Lung (tissue), 11 donors: ENCODE measurements at regions not wholly inside any gene's neighbourhood (a gene's known extent, or its start where the extent isn't known, plus 50 kb on each side); places are given as distances from the start of the nearest gene placed in this dataset.

Experiments
- ATAC-seq: fragments of 200-7000 bp; cut with Tn5 transposase; one replicate; pipeline ENCODE4 v1.9.1; 2020; ENCODE audit warnings: moderate number of reproducible peaks; ENCODE audit not compliant: insufficient read depth, low FRiP score
- DNase-seq, 3 donors: peaks; one replicate each; pipeline ENCODE4 v3.0.0-alpha.2; 2013 to 2017
- H3K27ac ChIP-seq, 2 donors: one replicate each; pipeline ENCODE4 v1.5.1; 2013; ENCODE audit warnings: mild to moderate bottlenecking in 2 of 2, moderate library complexity in 2 of 2, control low read depth in 1 of 2, inconsistent platforms in 1 of 2, low read depth in 1 of 2, low read length in 1 of 2
- H3K27me3 ChIP-seq, 3 donors: one replicate each; pipeline ENCODE4 v1.5.1; 2013; ENCODE audit warnings: low read length in 2 of 3; ENCODE audit not compliant: control insufficient read depth in 3 of 3, insufficient read depth in 3 of 3
- H3K36me3 ChIP-seq, 4 donors: one replicate each; pipeline ENCODE4 v1.5.1; 2013; ENCODE audit warnings: low read length in 4 of 4, mild to moderate bottlenecking in 1 of 4, moderate library complexity in 1 of 4; ENCODE audit not compliant: control insufficient read depth in 4 of 4, insufficient read depth in 4 of 4
- H3K4me1 ChIP-seq, 5 donors: one replicate each; pipeline ENCODE4 v1.5.1; 2013; ENCODE audit warnings: low read length in 5 of 5, mild to moderate bottlenecking in 2 of 5, moderate library complexity in 1 of 5; ENCODE audit not compliant: control insufficient read depth in 5 of 5, insufficient read depth in 5 of 5
- H3K4me3 ChIP-seq: one replicate; pipeline ENCODE4 v1.5.1; 2013; ENCODE audit warnings: mild to moderate bottlenecking, control low read depth, moderate library complexity
- H3K9ac ChIP-seq, 2 donors: one replicate each; pipeline ENCODE4 v1.5.1; 2013; ENCODE audit warnings: low read length in 2 of 2, control low read depth in 1 of 2; ENCODE audit not compliant: insufficient read depth in 1 of 2
- H3K9me3 ChIP-seq, 4 donors: one replicate each; pipeline ENCODE4 v1.5.1; 2013; ENCODE audit warnings: low read length in 3 of 4, mild to moderate bottlenecking in 1 of 4, moderate library complexity in 1 of 4; ENCODE audit not compliant: control insufficient read depth in 4 of 4, insufficient read depth in 3 of 4
- CTCF ChIP-seq: IDR thresholded peaks from 2 replicates; pipeline ENCODE4 v1.5.1; 2012; ENCODE audit warnings: mild to moderate bottlenecking; ENCODE audit errors: control extremely low read depth, extremely low read depth
- WGBS, 2 donors: extraction: QIAGEN DNeasy Blood & Tissue Kit; methylation state at CpG; one replicate each; pipeline ENCODE4 v1.1.7; 2013; 5-methylcytosine and 5-hydroxymethylcytosine counted together
- donor health status: control.
- donor health status: control.
- donor health status: Bipolar disorder and iron deficiency.
- donor health status: healthy.
- donor health status: DM: yes; HTN: yes; CAD: no.

- H3K9ac ChIP-seq, result no peak overlapping the region
- no peaks in the 10 kb centered on the region for H3K27me3 ChIP-seq
- WGBS, 2 donors, result 57 to 63% methylated on average over 3 of the region's 3 CpGs
- TF ChIP-seq CTCF, result no peak
- no peak overlapping the region for H3K27ac ChIP-seq
- H3K4me3 ChIP-seq, result no peak overlapping the region
- DNase-seq, result no peak
- peak; percentile 53 for ATAC-seq
- H3K36me3 ChIP-seq, result no peaks in the 10 kb centered on the region
- no peaks in the 10 kb centered on the region for H3K4me1 ChIP-seq
- no peaks in the 10 kb centered on the region for H3K9me3 ChIP-seq
Observed at GRCh38 chr2:207423886-207424285, 105.9 kb upstream of the CREB1 start.

- no peaks in the 10 kb centered on the region for H3K4me1 ChIP-seq
- no peak overlapping the region for H3K9ac ChIP-seq
- H3K9me3 ChIP-seq, result no peaks in the 10 kb centered on the region
- no peak overlapping the region for H3K27ac ChIP-seq
- DNase-seq (no peak), ATAC-seq (no peak)
- WGBS, 2 donors, result 64 to 78% methylated on average over 2 of the region's 2 CpGs
- H3K36me3 ChIP-seq, result no peaks in the 10 kb centered on the region
- H3K27me3 ChIP-seq, result no peaks in the 10 kb centered on the region
- no peak for TF ChIP-seq CTCF
- H3K4me3 ChIP-seq, result no peak overlapping the region
Observed at GRCh38 chr2:207427986-207428385, 101.8 kb upstream of the CREB1 start.

GRCh38 chr2:207428573-207428972, 101.2 kb upstream of the CREB1 start:
- H3K27ac ChIP-seq, result no peak overlapping the region
- H3K4me3 ChIP-seq, result no peak overlapping the region
- TF ChIP-seq CTCF, result no peak
- H3K36me3 ChIP-seq, result no peaks in the 10 kb centered on the region
- 86 to 92% methylated on average over 1 of the region's 1 CpG for WGBS, 2 donors
- H3K9me3 ChIP-seq, result no peaks in the 10 kb centered on the region
- no peak overlapping the region for H3K9ac ChIP-seq
- no peaks in the 10 kb centered on the region for H3K4me1 ChIP-seq
- DNase-seq (no peak), ATAC-seq (no peak)
- no peaks in the 10 kb centered on the region for H3K27me3 ChIP-seq

- Histone ChIP-seq H3K36me3 (no peaks in the 10 kb centered on the region), H3K27ac (no peak overlapping the region), H3K27me3 (no peaks in the 10 kb centered on the region), H3K4me1 (no peaks in the 10 kb centered on the region), H3K9ac (no peak overlapping the region), H3K9me3 (no peaks in the 10 kb centered on the region), H3K4me3 (no peak overlapping the region)
- WGBS, 2 donors, result 46 to 69% methylated on average over 3 of the region's 3 CpGs
- no peak for TF ChIP-seq CTCF
- DNase-seq, result no peak
- ATAC-seq, result no peak
Observed at GRCh38 chr2:207432453-207432852, 97.3 kb upstream of the CREB1 start.
